Trophoblast cell (in vitro differentiated cells and primary cell): ENCODE measurements at regions not wholly inside any gene's neighbourhood (a gene's known extent, or its start where the extent isn't known, plus 50 kb on each side); places are given as distances from the start of the nearest gene placed in this dataset.

Source experiments
- DNase-seq, 2 donors: peaks; one replicate each; pipeline ENCODE4 v3.0.0-alpha.2; 2016
- H2AFZ ChIP-seq: 2 replicates; pipeline ENCODE4 v1.6.1; 2013; ENCODE audit warnings: low read length, moderate library complexity, mild to moderate bottlenecking; ENCODE audit not compliant: insufficient read depth, poor library complexity
- H2AK5ac ChIP-seq: 2 replicates; pipeline ENCODE4 v1.6.1; 2013; ENCODE audit warnings: mild to moderate bottlenecking, low read length
- H2BK120ac ChIP-seq: 2 replicates; pipeline ENCODE4 v1.6.1; 2013; ENCODE audit warnings: low read length, mild to moderate bottlenecking, moderate library complexity; ENCODE audit not compliant: insufficient read depth, poor library complexity
- H2BK12ac ChIP-seq: 2 replicates; pipeline ENCODE4 v1.6.1; 2013; ENCODE audit warnings: mild to moderate bottlenecking, low read length, moderate library complexity
- H2BK5ac ChIP-seq: 2 replicates; pipeline ENCODE4 v1.6.1; 2013; ENCODE audit warnings: low read length, low read depth, moderate library complexity, mild to moderate bottlenecking; ENCODE audit not compliant: poor library complexity
- H3K14ac ChIP-seq: 2 replicates; pipeline ENCODE4 v1.6.1; 2013; ENCODE audit warnings: mild to moderate bottlenecking, low read length
- H3K18ac ChIP-seq: 2 replicates; pipeline ENCODE4 v1.6.1; 2013; ENCODE audit warnings: mild to moderate bottlenecking, low read length
- H3K23ac ChIP-seq: 2 replicates; pipeline ENCODE4 v1.6.1; 2013; ENCODE audit warnings: low read length
- H3K27ac ChIP-seq: 2 replicates; pipeline ENCODE4 v1.5.1; 2013; ENCODE audit warnings: low read depth, mild to moderate bottlenecking, inconsistent platforms, low read length, moderate library complexity
- H3K27me3 ChIP-seq: 2 replicates; pipeline ENCODE4 v1.6.1; 2013; ENCODE audit warnings: inconsistent platforms, mild to moderate bottlenecking, low read length, moderate library complexity; ENCODE audit not compliant: insufficient read depth
- H3K36me3 ChIP-seq, 2 experiments: 1 replicate in 1 of 2; 2 replicates in 1 of 2; pipeline ENCODE4 v1.6.1; 2013; ENCODE audit warnings: low read length in 2 of 2, mild to moderate bottlenecking in 2 of 2, moderate library complexity in 1 of 2; ENCODE audit not compliant: insufficient read depth in 2 of 2, control insufficient read depth in 1 of 2
- H3K4ac ChIP-seq: 2 replicates; pipeline ENCODE4 v1.6.1; 2013; ENCODE audit warnings: low read depth, mild to moderate bottlenecking, low read length, moderate library complexity
- H3K4me1 ChIP-seq, 2 experiments: 1 replicate in 1 of 2; 2 replicates in 1 of 2; pipeline ENCODE4 v1.6.1; 2013; ENCODE audit warnings: low read length in 2 of 2, mild to moderate bottlenecking in 2 of 2, moderate library complexity in 1 of 2; ENCODE audit not compliant: insufficient read depth in 2 of 2, control insufficient read depth in 1 of 2
- H3K4me2 ChIP-seq: 2 replicates; pipeline ENCODE4 v1.6.1; 2013; ENCODE audit warnings: inconsistent platforms, mild to moderate bottlenecking, low read length, moderate library complexity
- H3K4me3 ChIP-seq: 2 replicates; pipeline ENCODE4 v1.5.1; 2013; ENCODE audit warnings: mild to moderate bottlenecking, low read depth, low read length, inconsistent platforms
- H3K79me1 ChIP-seq: one replicate; pipeline ENCODE4 v1.6.1; 2013; ENCODE audit warnings: low read length
- H3K79me2 ChIP-seq: 2 replicates; pipeline ENCODE4 v1.6.1; 2013; ENCODE audit warnings: low read length, mild to moderate bottlenecking; ENCODE audit not compliant: control insufficient read depth, insufficient read depth, poor library complexity
- H3K9ac ChIP-seq: 2 replicates; pipeline ENCODE4 v1.6.1; 2013; ENCODE audit warnings: mild to moderate bottlenecking, low read length
- H3K9me3 ChIP-seq: 2 replicates; pipeline ENCODE4 v1.6.1; 2013; ENCODE audit warnings: low read depth, mild to moderate bottlenecking, control low read depth, inconsistent platforms, low read length; ENCODE audit not compliant: insufficient read depth
- H4K12ac ChIP-seq: 2 replicates; pipeline ENCODE4 v1.6.1; 2013; ENCODE audit warnings: low read depth, mild to moderate bottlenecking, low read length, moderate library complexity
- H4K8ac ChIP-seq: 2 replicates; pipeline ENCODE4 v1.6.1; 2013; ENCODE audit warnings: low read depth, mild to moderate bottlenecking, low read length, moderate library complexity
- H4K91ac ChIP-seq: one replicate; pipeline ENCODE4 v1.6.1; 2013; ENCODE audit warnings: low read depth, mild to moderate bottlenecking, low read length, moderate library complexity
- WGBS: extraction: QIAGEN DNeasy Blood & Tissue Kit; methylation state at CpG from one replicate; pipeline ENCODE4 v1.1.7; 2013; ENCODE audit warnings: missing lambda C conversion rate; ENCODE audit not compliant: insufficient read length, insufficient coverage; ENCODE audit errors: extremely low coverage; 5-methylcytosine and 5-hydroxymethylcytosine counted together

GRCh38 chr4:164320847-164321246, 433.1 kb upstream of the SMIM31 start:
- no peak for DNase-seq
- Histone ChIP-seq H2BK12ac (no peak overlapping the region), H4K12ac (no peak overlapping the region), H3K4ac (no peak overlapping the region), H2BK5ac (no peak overlapping the region), H2AFZ (no peak overlapping the region), H3K4me1 (no peaks in the 10 kb centered on the region), H3K27me3 (no peaks in the 10 kb centered on the region), H3K36me3 (no peaks in the 10 kb centered on the region), H3K14ac (no peak overlapping the region), H3K79me2 (no peaks in the 10 kb centered on the region), H2AK5ac (no peak overlapping the region), H3K4me2 (no peak overlapping the region), H3K18ac (no peak overlapping the region), H3K9ac (no peak overlapping the region), H4K91ac (no peak overlapping the region), H3K27ac (no peak overlapping the region), H3K23ac (no peak overlapping the region), H2BK120ac (no peak overlapping the region), H3K79me1 (no peaks in the 10 kb centered on the region), H4K8ac (no peak overlapping the region), H3K9me3 (no peaks in the 10 kb centered on the region), H3K4me3 (no peak overlapping the region)
- no CpG with 5 or more reads among the region's 6 CpGs for WGBS

DNA sequence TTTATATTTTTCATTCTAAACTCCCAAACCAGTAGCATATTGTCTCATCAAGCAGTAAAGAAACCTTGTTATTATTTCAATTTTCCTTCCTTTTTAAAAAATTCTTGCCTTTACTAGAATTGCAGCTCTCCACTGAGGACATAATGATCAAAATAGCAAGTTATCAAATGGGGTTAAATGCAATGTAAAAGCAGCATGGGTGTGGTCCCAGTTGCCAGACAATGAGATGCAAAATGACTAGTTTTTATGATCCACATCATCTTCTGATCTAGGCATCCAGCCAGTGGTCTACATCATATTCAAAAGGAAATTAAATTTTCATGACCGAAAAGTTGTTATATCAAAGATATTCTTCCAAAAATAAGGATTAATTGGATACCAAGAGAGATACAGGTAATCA, 427.9 kb upstream of the SMIM31 start:
- H3K9me3 ChIP-seq = no peaks in the 10 kb centered on the region
- no peak overlapping the region for H2BK120ac ChIP-seq
- no peaks in the 10 kb centered on the region for H3K36me3 ChIP-seq
- DNase-seq = no peak
- no peaks in the 10 kb centered on the region for H3K4me1 ChIP-seq
- no peaks in the 10 kb centered on the region for H3K79me2 ChIP-seq
- H3K4ac ChIP-seq = no peak overlapping the region
- no peak overlapping the region for H2AK5ac ChIP-seq
- no peak overlapping the region for H3K14ac ChIP-seq
- H3K4me3 ChIP-seq = no peak overlapping the region
- H3K79me1 ChIP-seq = no peaks in the 10 kb centered on the region
- H3K27me3 ChIP-seq = no peaks in the 10 kb centered on the region
- H3K9ac ChIP-seq = no peak overlapping the region
- no peak overlapping the region for H3K4me2 ChIP-seq
- no peak overlapping the region for H2BK12ac ChIP-seq
- H3K23ac ChIP-seq = no peak overlapping the region
- no peak overlapping the region for H3K27ac ChIP-seq
- no peak overlapping the region for H4K8ac ChIP-seq
- H2BK5ac ChIP-seq = no peak overlapping the region
- H4K91ac ChIP-seq = no peak overlapping the region
- H3K18ac ChIP-seq = no peak overlapping the region
- no peak overlapping the region for H4K12ac ChIP-seq
- H2AFZ ChIP-seq = no peak overlapping the region
- no CpG with 5 or more reads among the region's 1 CpG for WGBS

- no peak overlapping the region for H2BK5ac ChIP-seq
- no peak overlapping the region for H4K8ac ChIP-seq
- H2BK120ac ChIP-seq = no peak overlapping the region
- H3K27me3 ChIP-seq = no peaks in the 10 kb centered on the region
- H2AK5ac ChIP-seq = no peak overlapping the region
- no peak overlapping the region for H3K23ac ChIP-seq
- no peaks in the 10 kb centered on the region for H3K4me1 ChIP-seq
- H3K4ac ChIP-seq = no peak overlapping the region
- H4K12ac ChIP-seq = no peak overlapping the region
- no peak overlapping the region for H3K27ac ChIP-seq
- no peak overlapping the region for H3K9ac ChIP-seq
- no peak overlapping the region for H2AFZ ChIP-seq
- H3K4me3 ChIP-seq = no peak overlapping the region
- H3K18ac ChIP-seq = no peak overlapping the region
- no peak overlapping the region for H3K4me2 ChIP-seq
- no peaks in the 10 kb centered on the region for H3K79me2 ChIP-seq
- H3K79me1 ChIP-seq = no peaks in the 10 kb centered on the region
- H4K91ac ChIP-seq = no peak overlapping the region
- no peak overlapping the region for H3K14ac ChIP-seq
- H3K9me3 ChIP-seq = no peaks in the 10 kb centered on the region
- H2BK12ac ChIP-seq = no peak overlapping the region
- no peak for DNase-seq
- no peaks in the 10 kb centered on the region for H3K36me3 ChIP-seq
Measured at GRCh38 chr4:164337219-164337944, 416.5 kb upstream of the SMIM31 start.

DNA sequence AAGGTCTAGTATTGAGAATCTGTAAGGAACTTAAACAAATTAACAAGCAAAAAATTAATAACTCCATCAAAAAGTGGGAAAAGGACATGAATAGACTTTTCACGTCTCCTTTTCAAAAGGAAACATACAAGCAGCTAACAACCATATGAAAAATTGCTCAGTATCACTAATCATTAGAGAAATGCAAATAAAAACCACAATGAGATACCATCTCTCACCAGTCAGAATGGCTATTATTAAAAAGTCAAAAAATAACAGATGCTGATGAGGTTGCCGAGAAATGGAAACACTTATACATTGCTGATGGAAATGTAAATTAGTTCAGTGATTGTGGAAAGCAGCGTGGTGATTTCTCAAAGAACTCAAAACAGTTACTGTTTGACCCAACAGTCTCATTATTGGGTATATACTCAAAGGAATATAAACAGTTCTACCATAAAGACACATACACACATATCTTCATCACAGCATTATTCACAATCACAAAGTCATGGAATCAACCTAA, 410.4 kb upstream of the SMIM31 start:
- Histone ChIP-seq H3K36me3 (no peaks in the 10 kb centered on the region), H3K9ac (no peak overlapping the region), H3K14ac (no peak overlapping the region), H3K4ac (no peak overlapping the region), H3K9me3 (no peaks in the 10 kb centered on the region), H3K4me2 (no peak overlapping the region), H2AK5ac (no peak overlapping the region), H3K4me3 (no peak overlapping the region), H4K91ac (no peak overlapping the region), H2AFZ (no peak overlapping the region), H2BK120ac (no peak overlapping the region), H3K23ac (no peak overlapping the region), H3K27ac (no peak overlapping the region), H4K12ac (no peak overlapping the region), H4K8ac (no peak overlapping the region), H3K4me1 (no peaks in the 10 kb centered on the region), H3K79me2 (no peaks in the 10 kb centered on the region), H3K79me1 (no peaks in the 10 kb centered on the region), H3K27me3 (no peaks in the 10 kb centered on the region), H3K18ac (no peak overlapping the region), H2BK5ac (no peak overlapping the region), H2BK12ac (no peak overlapping the region)
- no CpG with 5 or more reads among the region's 3 CpGs for WGBS
- DNase-seq = no peak
